Astrocyte (in vitro differentiated cells and primary cell): ENCODE measurements at regions not wholly inside any gene's neighbourhood (a gene's known extent, or its start where the extent isn't known, plus 50 kb on each side); places are given as distances from the start of the nearest gene placed in this dataset.

ENCODE experiments used
- CTCF ChIP-seq: IDR thresholded peaks from 2 replicates; pipeline ENCODE4 v1.5.1; 2011; ENCODE audit warnings: low read depth, mild to moderate bottlenecking, inconsistent platforms, low read length, moderate library complexity; ENCODE audit not compliant: insufficient read depth
- EZH2 ChIP-seq: IDR thresholded peaks from 2 replicates; pipeline ENCODE4 v1.6.1; 2012; ENCODE audit warnings: mild to moderate bottlenecking, low read length, inconsistent platforms; ENCODE audit not compliant: insufficient read depth

GRCh38 chr16:73848993-73849392 is 447.6 kb upstream of the PSMD7 start:
- no peak for TF ChIP-seq CTCF
- TF ChIP-seq EZH2: no peak
